H9 (cell line): ENCODE measurements at regions not wholly inside any gene's neighbourhood (a gene's known extent, or its start where the extent isn't known, plus 50 kb on each side); places are given as distances from the start of the nearest gene placed in this dataset.

Experiments
- DNase-seq: peaks from one replicate; pipeline ENCODE4 v3.0.0-alpha.2; 2017
- H2AFZ ChIP-seq: one replicate; pipeline ENCODE4 v1.6.1; 2013; ENCODE audit warnings: mild to moderate bottlenecking, low read length, control low read depth, moderate library complexity
- H2AK5ac ChIP-seq: 2 replicates; pipeline ENCODE4 v1.6.1; 2013; ENCODE audit warnings: low read length, control low read depth, mixed read lengths; ENCODE audit not compliant: insufficient read length
- H2BK120ac ChIP-seq: one replicate; pipeline ENCODE4 v1.6.1; 2013; ENCODE audit warnings: low read depth, mild to moderate bottlenecking, low read length, control low read depth, inconsistent platforms; ENCODE audit not compliant: poor library complexity, severe bottlenecking
- H2BK12ac ChIP-seq: 2 replicates; pipeline ENCODE4 v1.6.1; 2013; ENCODE audit warnings: low read length, control low read depth, mixed read lengths, low read depth; ENCODE audit not compliant: insufficient read length
- H2BK15ac ChIP-seq: 2 replicates; pipeline ENCODE4 v1.6.1; 2013; ENCODE audit warnings: low read depth, low read length, control low read depth
- H2BK20ac ChIP-seq: one replicate; pipeline ENCODE4 v1.6.1; 2013; ENCODE audit warnings: low read depth, mild to moderate bottlenecking, low read length, control low read depth, inconsistent platforms; ENCODE audit not compliant: poor library complexity, severe bottlenecking
- H2BK5ac ChIP-seq: 2 replicates; pipeline ENCODE4 v1.6.1; 2013; ENCODE audit warnings: low read length, control low read depth, mixed read lengths; ENCODE audit not compliant: insufficient read length
- H3K14ac ChIP-seq: 2 replicates; pipeline ENCODE4 v1.6.1; 2013; ENCODE audit warnings: low read length, control low read depth; ENCODE audit not compliant: insufficient read depth
- H3K18ac ChIP-seq: 2 replicates; pipeline ENCODE4 v1.6.1; 2013; ENCODE audit warnings: low read depth, mild to moderate bottlenecking, mixed read lengths, low read length, control low read depth; ENCODE audit not compliant: insufficient read length
- H3K23ac ChIP-seq: 2 replicates; pipeline ENCODE4 v1.6.1; 2013; ENCODE audit warnings: low read length, control low read depth, mixed read lengths, low read depth; ENCODE audit not compliant: insufficient read length
- H3K23me2 ChIP-seq: 2 replicates; pipeline ENCODE4 v1.6.1; 2013; ENCODE audit warnings: low read depth, mild to moderate bottlenecking, mixed read lengths, low read length, control low read depth; ENCODE audit not compliant: insufficient read length, poor library complexity, severe bottlenecking
- H3K27ac ChIP-seq: 2 replicates; pipeline ENCODE4 v1.5.1; 2013; ENCODE audit warnings: low read length, control low read depth, mixed read lengths, low read depth; ENCODE audit not compliant: insufficient read length
- H3K27me3 ChIP-seq: 2 replicates; pipeline ENCODE4 v1.6.1; 2013; ENCODE audit warnings: low read length, control low read depth, inconsistent platforms; ENCODE audit not compliant: insufficient read depth
- H3K4ac ChIP-seq: 2 replicates; pipeline ENCODE4 v1.6.1; 2013; ENCODE audit warnings: low read depth, mild to moderate bottlenecking, control low read depth, inconsistent platforms, low read length, moderate library complexity
- H3K4me1 ChIP-seq: 2 replicates; pipeline ENCODE4 v1.6.1; 2013; ENCODE audit warnings: low read length, control low read depth, inconsistent platforms; ENCODE audit not compliant: insufficient read depth
- H3K4me2 ChIP-seq: 2 replicates; pipeline ENCODE4 v1.6.1; 2013; ENCODE audit warnings: low read length, control low read depth, mixed read lengths; ENCODE audit not compliant: insufficient read length, insufficient read depth
- H3K56ac ChIP-seq: 2 replicates; pipeline ENCODE4 v1.6.1; 2013; ENCODE audit warnings: low read depth, mild to moderate bottlenecking, mixed read lengths, low read length, control low read depth; ENCODE audit not compliant: insufficient read length
- H3K79me1 ChIP-seq: 2 replicates; pipeline ENCODE4 v1.6.1; 2013; ENCODE audit warnings: low read depth, mild to moderate bottlenecking, moderate library complexity, low read length, control low read depth, inconsistent platforms; ENCODE audit not compliant: insufficient read depth, poor library complexity, severe bottlenecking
- H3K79me2 ChIP-seq: 2 replicates; pipeline ENCODE4 v1.6.1; 2013; ENCODE audit warnings: low read length, control low read depth, inconsistent platforms; ENCODE audit not compliant: insufficient read depth
- H3K9ac ChIP-seq: 2 replicates; pipeline ENCODE4 v1.6.1; 2013; ENCODE audit warnings: low read length, control low read depth, mixed read lengths; ENCODE audit not compliant: insufficient read length; ENCODE audit errors: extremely low read depth
- H3K9me3 ChIP-seq: one replicate; pipeline ENCODE4 v1.6.1; 2013; ENCODE audit warnings: low read depth, low read length, inconsistent platforms; ENCODE audit not compliant: control insufficient read depth
- H3T11ph ChIP-seq: one replicate; pipeline ENCODE4 v1.6.1; 2013; ENCODE audit warnings: mild to moderate bottlenecking, low read length, control low read depth, inconsistent platforms
- H4K20me1 ChIP-seq: one replicate; pipeline ENCODE4 v1.6.1; 2013; ENCODE audit not compliant: control insufficient read depth, insufficient read length, insufficient read depth
- H4K5ac ChIP-seq: 2 replicates; pipeline ENCODE4 v1.6.1; 2013; ENCODE audit warnings: low read depth, mild to moderate bottlenecking, mixed read lengths, low read length, control low read depth; ENCODE audit not compliant: insufficient read length
- H4K8ac ChIP-seq: replicated peaks from 2 replicates; pipeline ENCODE4 v1.6.1; 2013; ENCODE audit warnings: low read length, control low read depth, mixed read lengths, low read depth; ENCODE audit not compliant: insufficient read length
- H4K91ac ChIP-seq: 2 replicates; pipeline ENCODE4 v1.6.1; 2013; ENCODE audit warnings: low read depth, mild to moderate bottlenecking, moderate library complexity, mixed read lengths, low read length, control low read depth; ENCODE audit not compliant: insufficient read length
- H3K27ac Mint-ChIP-seq, 3 experiments: 2 replicates in 2 of 3; 3 replicates in 1 of 3; pipeline ENCODE4 v1.8.0; 2020 to 2021; ENCODE audit warnings: mixed read lengths in 3 of 3, mild to moderate bottlenecking in 1 of 3, moderate library complexity in 1 of 3
- H3K27me3 Mint-ChIP-seq: 2 replicates; pipeline ENCODE4 v1.8.0; 2021; ENCODE audit warnings: low read depth, mild to moderate bottlenecking, moderate library complexity, mixed read lengths
- H3K36me3 Mint-ChIP-seq, 3 experiments: 2 replicates in 2 of 3; 3 replicates in 1 of 3; pipeline ENCODE4 v1.8.0; 2020 to 2021; ENCODE audit warnings: low read depth in 3 of 3, mixed read lengths in 3 of 3; ENCODE audit not compliant: insufficient read depth in 1 of 3
- H3K4me1 Mint-ChIP-seq, 2 experiments: 2 replicates each; pipeline ENCODE4 v1.8.0; 2020; ENCODE audit warnings: mixed read lengths in 2 of 2
- H3K4me3 Mint-ChIP-seq, 2 experiments: 2 replicates in 1 of 2; 3 replicates in 1 of 2; pipeline ENCODE4 v1.8.0; 2020 to 2021; ENCODE audit warnings: mild to moderate bottlenecking in 2 of 2, mixed read lengths in 2 of 2, moderate library complexity in 1 of 2
- H3K9me3 Mint-ChIP-seq, 2 experiments: 2 replicates in 1 of 2; 3 replicates in 1 of 2; pipeline ENCODE4 v1.8.0; 2020; ENCODE audit warnings: mild to moderate bottlenecking in 2 of 2, mixed read lengths in 2 of 2, moderate library complexity in 1 of 2
- CTCF ChIP-seq: fragments of 200-600 bp; sonication (generic); conservative IDR thresholded peaks from 3 replicates; pipeline ENCODE4 v1.8.0; 2021; ENCODE audit warnings: antibody characterized with exemption, mild to moderate bottlenecking
- WGBS: extraction: QIAGEN DNeasy Blood & Tissue Kit; methylation state at CpG from one replicate; pipeline ENCODE4 v1.1.7; 2013; ENCODE audit warnings: missing lambda C conversion rate, low lambda C conversion rate, mixed read lengths; ENCODE audit not compliant: insufficient read length; ENCODE audit errors: extremely low coverage; 5-methylcytosine and 5-hydroxymethylcytosine counted together

- H3K4me3 Mint-ChIP-seq = no peak overlapping the region
- no peaks in the 10 kb centered on the region for H3K4me1 Mint-ChIP-seq
- no peak overlapping the region for H4K8ac ChIP-seq
- no peak overlapping the region for H2AFZ ChIP-seq
- no peak overlapping the region; a peak in 1 of 7 replicates for H3K27ac Mint-ChIP-seq
- H3K14ac ChIP-seq = no peak overlapping the region
- H3K79me1 ChIP-seq = no peaks in the 10 kb centered on the region
- H3K18ac ChIP-seq = no peak overlapping the region
- H3K79me2 ChIP-seq = no peaks in the 10 kb centered on the region
- H2BK120ac ChIP-seq = no peak overlapping the region
- no peaks in the 10 kb centered on the region for H3K4me1 ChIP-seq
- DNase-seq = no peak
- H2BK5ac ChIP-seq = no peak overlapping the region
- no peaks in the 10 kb centered on the region for H4K20me1 ChIP-seq
- H4K5ac ChIP-seq = no peak overlapping the region
- H3K56ac ChIP-seq = no peak overlapping the region
- no peak overlapping the region for H2BK15ac ChIP-seq
- no peak overlapping the region for H4K91ac ChIP-seq
- no peak overlapping the region for H3K4ac ChIP-seq
- no peaks in the 10 kb centered on the region for H3K27me3 Mint-ChIP-seq
- H2BK12ac ChIP-seq = no peak overlapping the region
- no peak overlapping the region for H3K4me2 ChIP-seq
- H3K23ac ChIP-seq = no peak overlapping the region
- H3K9me3 ChIP-seq = no peaks in the 10 kb centered on the region
- H3K27me3 ChIP-seq = no peaks in the 10 kb centered on the region
- no peak overlapping the region for H2BK20ac ChIP-seq
- WGBS = no CpG with 5 or more reads among the region's 1 CpG
- no peaks in the 10 kb centered on the region for H3K36me3 Mint-ChIP-seq
- no peak overlapping the region for H3T11ph ChIP-seq
- H2AK5ac ChIP-seq = no peak overlapping the region
- H3K9me3 Mint-ChIP-seq = no peaks in the 10 kb centered on the region
- no peak overlapping the region for H3K27ac ChIP-seq
- TF ChIP-seq CTCF = no peak
- H3K9ac ChIP-seq = no peak overlapping the region
- H3K23me2 ChIP-seq = no peaks in the 10 kb centered on the region
Observed at GRCh38 chr1:73161418-73161817, 879.1 kb upstream of the NEGR1 start.
